OCI-LY3 (cell line): ENCODE measurements at regions not wholly inside any gene's neighbourhood (a gene's known extent, or its start where the extent isn't known, plus 50 kb on each side); places are given as distances from the start of the nearest gene placed in this dataset.

Experiments used
- CTCF ChIP-seq: fragments of 200-600, 300-600 bp; sonication (generic); IDR thresholded peaks from 2 replicates; pipeline ENCODE4 v1.5.1; 2014; ENCODE audit warnings: antibody characterized with exemption, low read length, low read depth
- EZH2phosphoT487 ChIP-seq: fragments of 200-600 bp; shearing (Covaris generic); IDR thresholded peaks from 2 replicates; pipeline ENCODE4 v1.6.1; 2018; ENCODE audit warnings: antibody characterized with exemption, mixed run types, low read depth

GRCh38 chr6:9606435-9607134 lies 808.3 kb downstream of the TFAP2A start:
- TF ChIP-seq CTCF (no peak), EZH2phosphoT487 (no peak)
